ENCODE measurements at regions not wholly inside any gene's neighbourhood (a gene's known extent, or its start where the extent isn't known, plus 50 kb on each side); places are given as distances from the start of the nearest gene placed in this dataset.
A peak's percentile ranks its signal among the peaks of the same experiment; 100 is the strongest.

DNA sequence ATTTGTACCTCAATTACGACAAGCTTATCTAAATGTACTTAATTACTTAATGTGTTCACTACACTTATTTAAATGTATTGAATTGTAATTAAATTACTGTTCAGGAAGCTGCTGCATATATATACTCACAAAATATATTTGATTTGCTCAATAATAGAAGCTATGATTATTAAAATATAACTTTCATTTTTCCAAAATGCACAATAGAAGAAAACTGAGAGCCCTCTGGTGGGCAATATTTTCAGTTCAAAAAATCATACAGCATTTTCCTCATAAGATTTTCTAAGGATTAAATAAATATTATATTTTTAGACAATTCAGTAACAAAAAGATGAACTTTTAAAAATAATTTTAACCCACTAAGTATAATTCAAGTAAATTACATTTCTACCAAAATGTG, 217.3 kb downstream of the DKK2 start:
- H3K4me1 ChIP-seq, result no peaks in the 10 kb centered on the region
- no peak for TF ChIP-seq POLR2A (IDR thresholded peaks at IDR 0.05)
- TF ChIP-seq, protein P1, sequence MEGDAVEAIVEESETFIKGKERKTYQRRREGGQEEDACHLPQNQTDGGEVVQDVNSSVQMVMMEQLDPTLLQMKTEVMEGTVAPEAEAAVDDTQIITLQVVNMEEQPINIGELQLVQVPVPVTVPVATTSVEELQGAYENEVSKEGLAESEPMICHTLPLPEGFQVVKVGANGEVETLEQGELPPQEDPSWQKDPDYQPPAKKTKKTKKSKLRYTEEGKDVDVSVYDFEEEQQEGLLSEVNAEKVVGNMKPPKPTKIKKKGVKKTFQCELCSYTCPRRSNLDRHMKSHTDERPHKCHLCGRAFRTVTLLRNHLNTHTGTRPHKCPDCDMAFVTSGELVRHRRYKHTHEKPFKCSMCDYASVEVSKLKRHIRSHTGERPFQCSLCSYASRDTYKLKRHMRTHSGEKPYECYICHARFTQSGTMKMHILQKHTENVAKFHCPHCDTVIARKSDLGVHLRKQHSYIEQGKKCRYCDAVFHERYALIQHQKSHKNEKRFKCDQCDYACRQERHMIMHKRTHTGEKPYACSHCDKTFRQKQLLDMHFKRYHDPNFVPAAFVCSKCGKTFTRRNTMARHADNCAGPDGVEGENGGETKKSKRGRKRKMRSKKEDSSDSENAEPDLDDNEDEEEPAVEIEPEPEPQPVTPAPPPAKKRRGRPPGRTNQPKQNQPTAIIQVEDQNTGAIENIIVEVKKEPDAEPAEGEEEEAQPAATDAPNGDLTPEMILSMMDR (IDR thresholded peaks at IDR 0.05), result peak in 2 of 12 donors; percentile 6 to 10
- H3K27me3 ChIP-seq, result no peaks in the 10 kb centered on the region
- H3K9me3 ChIP-seq, result no peaks in the 10 kb centered on the region
- ATAC-seq, result no peak
- H3K4me3 ChIP-seq, result no peak overlapping the region
- no peak for DNase-seq
- WGBS, 4 donors, result 82 to 88% (median 84%) methylated on average over 1 of the region's 1 CpG
- intact Hi-C loops (cut with DNase I), result no loop called here
- no peak overlapping the region for H3K27ac ChIP-seq
- H3K36me3 ChIP-seq, result no peaks in the 10 kb centered on the region

DNA sequence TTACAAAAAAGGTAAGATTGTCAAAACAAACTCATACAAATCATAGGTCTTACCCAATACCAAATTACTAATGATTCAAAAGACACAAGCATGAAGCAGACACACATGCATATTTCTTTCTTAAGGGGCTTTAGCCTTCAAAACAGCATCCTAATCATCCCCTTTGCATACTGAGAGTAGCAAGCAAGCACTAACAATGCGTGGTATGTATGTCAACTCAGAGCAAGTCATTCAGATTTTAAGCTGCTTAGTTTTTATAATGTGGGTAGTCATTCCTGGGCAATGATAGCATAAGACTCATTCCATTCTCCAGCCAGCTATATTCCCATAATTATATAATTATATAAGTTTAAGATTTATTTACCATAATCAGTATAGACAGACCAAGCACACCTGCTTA, 219.6 kb downstream of the DKK2 start:
- Histone ChIP-seq H3K36me3 (no peaks in the 10 kb centered on the region), H3K9me3 (no peaks in the 10 kb centered on the region), H3K27ac (no peak overlapping the region), H3K4me1 (no peaks in the 10 kb centered on the region), H3K4me3 (no peak overlapping the region), H3K27me3 (no peaks in the 10 kb centered on the region)
- ATAC-seq, result no peak
- TF ChIP-seq POLR2A (IDR thresholded peaks at IDR 0.05), result no peak
- TF ChIP-seq, protein P1 (IDR thresholded peaks at IDR 0.05), result no peak
- 53 to 67% (median 60%) methylated on average over 1 of the region's 1 CpG for WGBS, 4 donors
- intact Hi-C loops (cut with DNase I), result no loop called here
- DNase-seq, result no peak

DNA sequence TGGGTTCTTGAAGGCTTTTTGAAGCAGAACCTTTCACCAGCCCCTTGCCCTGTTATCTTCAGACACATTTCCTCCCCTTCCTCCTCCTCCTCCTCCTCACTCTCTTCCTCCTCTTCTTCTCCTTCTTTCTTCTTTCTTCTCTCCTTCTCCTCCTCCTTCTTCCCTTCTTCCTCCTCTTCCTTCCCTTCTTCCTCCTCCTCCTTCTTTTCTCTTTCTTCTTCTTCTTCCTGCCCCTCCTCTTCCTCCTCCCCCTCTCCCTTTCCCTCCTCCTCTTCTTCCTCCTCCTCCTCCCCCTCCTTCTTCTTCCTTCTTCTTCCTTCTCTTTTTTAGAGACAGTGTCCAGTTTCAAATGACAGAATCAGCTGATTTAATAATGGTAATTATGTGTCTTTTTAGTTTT, 226.0 kb downstream of the DKK2 start:
- intact Hi-C loops (cut with DNase I), result no loop called here
- Histone ChIP-seq H3K4me3 (no peak overlapping the region), H3K4me1 (no peaks in the 10 kb centered on the region), H3K27ac (no peak overlapping the region), H3K27me3 (no peaks in the 10 kb centered on the region), H3K36me3 (no peaks in the 10 kb centered on the region), H3K9me3 (no peaks in the 10 kb centered on the region)
- TF ChIP-seq POLR2A (IDR thresholded peaks at IDR 0.05), result no peak
- TF ChIP-seq, protein P1 (IDR thresholded peaks at IDR 0.05), result no peak
- no peak for ATAC-seq
- no peak for DNase-seq

DNA sequence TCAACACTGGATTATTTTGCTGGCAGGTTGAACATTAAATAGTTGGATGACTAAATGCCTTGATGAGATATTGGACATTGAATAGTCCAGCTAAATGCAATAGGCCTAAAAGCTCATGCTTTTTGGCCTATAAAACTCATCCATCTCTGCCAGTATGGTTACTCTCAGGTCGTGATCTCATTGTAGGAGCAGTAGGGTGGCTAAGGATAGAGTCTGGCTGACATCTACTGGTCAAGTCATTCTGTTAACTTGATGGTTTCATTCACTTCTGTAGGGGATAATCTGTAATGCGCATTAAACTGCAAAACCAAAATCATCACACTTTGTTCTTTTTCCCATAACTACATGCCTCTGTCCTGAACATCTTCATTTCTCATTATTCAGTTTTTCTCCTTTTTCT, 227.0 kb downstream of the DKK2 start:
- intact Hi-C loops (cut with DNase I), result loop anchor here in 1 of 10 donors (10.0 kb wide), 1 partner anchor 444 kb away; the partner anchor contains the start of gene GIMD1
- no peak overlapping the region for H3K27ac ChIP-seq
- no peaks in the 10 kb centered on the region for H3K9me3 ChIP-seq
- no peak overlapping the region for H3K4me3 ChIP-seq
- ATAC-seq (peak in 1 of 4 donors; percentile 49), DNase-seq (no peak)
- WGBS, 4 donors, result 42 to 47% (median 45%) methylated on average over 2 of the region's 2 CpGs
- H3K4me1 ChIP-seq, result no peaks in the 10 kb centered on the region
- TF ChIP-seq, protein P1 (IDR thresholded peaks at IDR 0.05), result peak in 5 of 12 donors; percentile 16 to 27 (median 19)
- TF ChIP-seq POLR2A (IDR thresholded peaks at IDR 0.05), result no peak
- no peaks in the 10 kb centered on the region for H3K27me3 ChIP-seq
- H3K36me3 ChIP-seq, result no peaks in the 10 kb centered on the region
